ENCODE measurements at regions not wholly inside any gene's neighbourhood (a gene's known extent, or its start where the extent isn't known, plus 50 kb on each side); places are given as distances from the start of the nearest gene placed in this dataset.
A peak's percentile ranks its signal among the peaks of the same experiment; 100 is the strongest.

- ATAC-seq: no peak
- TF ChIP-seq CTCF (IDR thresholded peaks at IDR 0.05): no peak
- H3K27me3 ChIP-seq: no peaks in the 10 kb centered on the region
- peaks cover 4% of the 10 kb centered on the region for H3K4me1 ChIP-seq
- no peaks in the 10 kb centered on the region for H3K36me3 ChIP-seq
- no peaks in the 10 kb centered on the region for H3K9me3 ChIP-seq
- H3K27ac ChIP-seq: no peak overlapping the region
- no peak overlapping the region for H3K4me3 ChIP-seq
- no peak for DNase-seq
- intact Hi-C loops (cut with DNase I): no loop called here
Observed at GRCh38 chr16:73233846-73234424, 186.0 kb upstream of the ZFHX3 start.

DNA sequence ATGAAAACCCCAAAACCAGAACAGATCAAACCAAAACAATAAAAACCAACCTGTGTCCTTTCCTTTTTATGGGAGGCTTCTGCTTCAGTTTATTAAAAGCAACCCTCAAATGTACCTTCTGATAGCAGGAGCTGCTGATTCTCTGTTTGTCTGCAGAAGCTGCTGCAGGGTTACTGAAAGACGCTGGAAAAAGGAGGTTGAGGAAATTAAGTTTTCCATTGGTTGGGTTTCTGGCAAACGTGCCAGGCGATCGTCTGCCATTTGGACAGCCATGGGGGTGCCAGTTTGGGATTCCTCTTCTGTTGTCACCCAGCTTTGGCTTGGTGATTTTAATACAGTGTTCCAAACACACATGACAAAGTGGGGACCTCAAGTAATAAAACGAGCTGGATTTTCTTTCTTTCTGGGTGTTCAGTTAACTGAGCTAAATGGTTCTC is 185.4 kb upstream of the ZFHX3 start:
- peaks cover 4% of the 10 kb centered on the region for H3K4me1 ChIP-seq
- ATAC-seq: no peak
- H3K27ac ChIP-seq: no peak overlapping the region
- H3K27me3 ChIP-seq: no peaks in the 10 kb centered on the region
- intact Hi-C loops (cut with DNase I): no loop called here
- no peaks in the 10 kb centered on the region for H3K36me3 ChIP-seq
- TF ChIP-seq CTCF (IDR thresholded peaks at IDR 0.05): no peak
- H3K9me3 ChIP-seq: no peaks in the 10 kb centered on the region
- peak overlapping the region; percentile 10 for H3K4me3 ChIP-seq
- DNase-seq: no peak

DNA sequence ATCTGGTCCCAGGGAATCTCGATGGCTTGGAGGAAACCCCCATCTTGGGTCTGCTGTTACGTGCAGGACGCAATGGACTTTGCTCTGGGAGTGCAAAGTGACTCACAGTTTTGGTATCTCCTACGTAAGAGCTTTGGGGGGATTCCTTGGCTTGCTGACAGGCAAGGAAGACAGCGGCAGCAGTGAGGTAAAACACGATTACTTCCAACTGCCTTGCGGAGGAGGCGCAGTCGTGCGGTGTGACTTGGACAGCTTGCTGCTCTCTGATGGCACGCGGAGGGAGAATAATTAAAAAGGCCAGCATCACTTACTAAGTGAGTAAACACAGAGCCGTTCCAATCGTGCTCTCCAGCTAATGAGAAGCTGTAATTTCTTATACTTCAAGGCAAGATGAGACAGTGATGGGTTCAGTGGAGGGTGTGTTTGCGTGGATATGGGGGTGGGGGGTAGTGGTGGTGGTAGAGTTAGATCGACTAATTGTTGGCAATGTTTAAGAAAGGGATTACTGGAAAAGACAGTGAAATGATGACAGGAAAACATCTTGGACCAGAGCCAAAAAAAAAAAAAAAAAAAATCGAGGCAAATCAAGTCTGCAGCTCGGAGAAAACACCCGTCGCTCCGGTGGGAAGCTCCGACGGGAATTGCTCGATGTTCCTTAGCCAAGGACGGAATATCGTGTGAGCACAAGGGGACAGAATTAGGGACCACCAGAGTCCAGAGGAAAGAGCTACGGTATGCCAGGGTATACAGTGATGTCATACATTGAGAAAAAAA is 184.8 kb upstream of the ZFHX3 start:
- Histone ChIP-seq H3K27ac (no peak overlapping the region), H3K4me3 (peak overlapping the region; percentile 10), H3K36me3 (no peaks in the 10 kb centered on the region), H3K4me1 (peaks cover 4% of the 10 kb centered on the region), H3K27me3 (no peaks in the 10 kb centered on the region), H3K9me3 (no peaks in the 10 kb centered on the region)
- intact Hi-C loops (cut with DNase I): no loop called here
- ATAC-seq (no peak), DNase-seq (no peak)
- TF ChIP-seq CTCF (IDR thresholded peaks at IDR 0.05): no peak

DNA sequence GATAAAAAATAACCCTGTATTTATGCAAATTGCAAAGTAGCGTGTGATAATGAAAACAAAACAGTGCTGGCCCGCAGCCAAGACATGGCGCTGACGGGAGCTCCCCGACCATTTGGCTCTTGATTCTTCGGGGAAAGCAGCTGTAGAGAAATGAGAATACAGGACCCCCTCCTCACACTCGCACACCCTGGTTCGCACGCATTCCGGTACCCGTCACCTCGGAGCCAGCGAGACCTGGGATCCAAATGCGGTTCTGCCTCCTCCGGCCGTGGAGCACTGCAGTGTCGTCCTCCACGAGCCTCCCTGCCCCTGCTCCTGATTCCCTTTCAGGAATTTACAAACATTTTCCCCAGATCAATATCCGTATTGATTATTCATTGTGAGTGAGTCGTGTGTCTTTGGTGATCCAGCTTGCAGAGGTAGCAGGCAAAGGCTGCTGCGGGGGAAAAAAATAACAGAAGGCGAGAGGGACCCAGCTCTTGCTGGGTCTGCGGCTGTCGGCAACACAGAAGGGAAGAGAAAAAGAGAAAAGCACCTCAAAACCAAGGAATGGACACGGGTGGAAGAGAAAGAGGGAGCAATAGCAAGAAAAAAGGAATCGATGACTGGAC is 184.1 kb upstream of the ZFHX3 start:
- no peaks in the 10 kb centered on the region for H3K27me3 ChIP-seq
- H3K36me3 ChIP-seq: no peaks in the 10 kb centered on the region
- ATAC-seq (no peak), DNase-seq (no peak)
- H3K27ac ChIP-seq: no peak overlapping the region
- intact Hi-C loops (cut with DNase I): no loop called here
- no peaks in the 10 kb centered on the region for H3K9me3 ChIP-seq
- no peak for TF ChIP-seq CTCF (IDR thresholded peaks at IDR 0.05)
- peak overlapping the region; percentile 8 for H3K4me3 ChIP-seq
- peaks cover 4% of the 10 kb centered on the region for H3K4me1 ChIP-seq

GRCh38 chr16:73231379-73231778 is 183.5 kb upstream of the ZFHX3 start:
- H3K4me1 ChIP-seq: peaks cover 4% of the 10 kb centered on the region
- intact Hi-C loops (cut with DNase I): no loop called here
- H3K36me3 ChIP-seq: no peaks in the 10 kb centered on the region
- no peak overlapping the region for H3K4me3 ChIP-seq
- no peak for ATAC-seq
- no peak overlapping the region for H3K27ac ChIP-seq
- H3K27me3 ChIP-seq: no peaks in the 10 kb centered on the region
- TF ChIP-seq CTCF (IDR thresholded peaks at IDR 0.05): no peak
- H3K9me3 ChIP-seq: no peaks in the 10 kb centered on the region
- DNase-seq: no peak
